ENCODE measurements at regions not wholly inside any gene's neighbourhood (a gene's known extent, or its start where the extent isn't known, plus 50 kb on each side); places are given as distances from the start of the nearest gene placed in this dataset.

GRCh38 chr12:128109236-128109635 lies 157.7 kb upstream of the TMEM132C start (continued):
- TF ChIP-seq ZNF462 (CRISPR knock-in tag; IDR thresholded peaks at IDR 0.05) (no peak), ZNF331 (CRISPR knock-in tag; IDR thresholded peaks at IDR 0.05; ENCODE audit: low read depth) (no peak), CTCF (conservative IDR thresholded peaks at IDR 0.05; ENCODE audit: low read depth in 2 of 2) (no peak), NANOG (IDR thresholded peaks at IDR 0.05; ENCODE audit: borderline replicate concordance) (no peak), POLR2AphosphoS5 (IDR thresholded peaks at IDR 0.05; ENCODE audit: low read depth) (no peak)

- Histone ChIP-seq H3K4me2 (no peak overlapping the region), H3K27me3 (ENCODE audit: insufficient read depth) (no peaks in the 10 kb centered on the region), H4K20me1 (replicated peaks; ENCODE audit: insufficient read depth) (no peaks in the 10 kb centered on the region), H3K9me2 (ENCODE audit: insufficient read depth) (no peaks in the 10 kb centered on the region), H3K27ac (ENCODE audit: low read depth) (no peak overlapping the region), H3K4me1 (ENCODE audit: insufficient read depth) (no peaks in the 10 kb centered on the region), H3K79me2 (replicated peaks; ENCODE audit: insufficient read depth) (no peaks in the 10 kb centered on the region), H3K36me3 (ENCODE audit: insufficient read depth) (0 out of 2 replicates have a peak, but pooled peaks cover 5% of the 10 kb centered on the region), H3K4me3 (no peak overlapping the region), H3F3A (replicated peaks; ENCODE audit: low read depth) (no peaks in the 10 kb centered on the region), H2AFZ (no peak overlapping the region)
- Mint-ChIP-seq H3K4me3 (no peak overlapping the region), H3K36me3 (ENCODE audit: low read depth) (peaks cover 21% of the 10 kb centered on the region), H3K9me3 (peaks cover 73% of the 10 kb centered on the region), H3K27ac (no peak overlapping the region), H3K27me3 (ENCODE audit: insufficient read depth, low read depth, poor library complexity) (no peaks in the 10 kb centered on the region), H3K4me1 (no peaks in the 10 kb centered on the region)
- TF ChIP-seq ZNF114 (CRISPR knock-in tag; IDR thresholded peaks at IDR 0.05), result no peak
- TF ChIP-seq REST (IDR thresholded peaks at IDR 0.05; ENCODE audit: unreplicated experiment), result no peak
- TF ChIP-seq ZNF331 (CRISPR knock-in tag; IDR thresholded peaks at IDR 0.05; ENCODE audit: low read depth), result no peak
- no peak for DNase-seq (ENCODE audit: low spot score)
- ATAC-seq, result no peak
Measured at GRCh38 chr12:128109636-128110035, 157.3 kb upstream of the TMEM132C start.
